ENCODE measurements at regions not wholly inside any gene's neighbourhood (a gene's known extent, or its start where the extent isn't known, plus 50 kb on each side); places are given as distances from the start of the nearest gene placed in this dataset.

DNA sequence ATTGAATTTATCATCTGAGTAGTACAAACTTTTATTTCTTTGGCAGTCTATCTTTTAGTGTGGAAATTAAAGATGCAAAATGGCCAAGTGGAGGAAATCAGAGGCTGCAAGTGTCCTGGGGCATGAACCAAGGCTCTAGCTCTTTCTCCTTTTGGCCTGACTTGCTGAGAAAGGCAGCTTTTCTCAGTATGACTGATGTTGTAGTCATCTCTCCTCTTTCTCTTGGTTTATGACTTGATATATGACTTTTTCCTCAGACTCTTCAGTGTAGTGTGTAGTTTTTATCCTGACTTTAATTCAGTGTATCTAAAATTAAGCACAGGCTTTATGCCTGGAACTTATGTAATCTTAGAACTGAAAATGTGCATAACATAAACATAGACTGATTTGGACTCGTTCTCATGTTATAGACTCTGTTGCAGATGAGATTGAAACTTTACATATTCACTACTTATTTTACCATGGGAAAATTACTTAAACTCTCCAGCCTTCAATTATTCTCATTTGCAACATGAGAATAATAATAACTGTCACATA is 65.7 kb downstream of the SLITRK5 start:
- TF ChIP-seq, protein P1, sequence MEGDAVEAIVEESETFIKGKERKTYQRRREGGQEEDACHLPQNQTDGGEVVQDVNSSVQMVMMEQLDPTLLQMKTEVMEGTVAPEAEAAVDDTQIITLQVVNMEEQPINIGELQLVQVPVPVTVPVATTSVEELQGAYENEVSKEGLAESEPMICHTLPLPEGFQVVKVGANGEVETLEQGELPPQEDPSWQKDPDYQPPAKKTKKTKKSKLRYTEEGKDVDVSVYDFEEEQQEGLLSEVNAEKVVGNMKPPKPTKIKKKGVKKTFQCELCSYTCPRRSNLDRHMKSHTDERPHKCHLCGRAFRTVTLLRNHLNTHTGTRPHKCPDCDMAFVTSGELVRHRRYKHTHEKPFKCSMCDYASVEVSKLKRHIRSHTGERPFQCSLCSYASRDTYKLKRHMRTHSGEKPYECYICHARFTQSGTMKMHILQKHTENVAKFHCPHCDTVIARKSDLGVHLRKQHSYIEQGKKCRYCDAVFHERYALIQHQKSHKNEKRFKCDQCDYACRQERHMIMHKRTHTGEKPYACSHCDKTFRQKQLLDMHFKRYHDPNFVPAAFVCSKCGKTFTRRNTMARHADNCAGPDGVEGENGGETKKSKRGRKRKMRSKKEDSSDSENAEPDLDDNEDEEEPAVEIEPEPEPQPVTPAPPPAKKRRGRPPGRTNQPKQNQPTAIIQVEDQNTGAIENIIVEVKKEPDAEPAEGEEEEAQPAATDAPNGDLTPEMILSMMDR (IDR thresholded peaks at IDR 0.05): no peak
- TF ChIP-seq EZH2 (IDR thresholded peaks at IDR 0.05) (no peak), EZH2phosphoT487 (IDR thresholded peaks at IDR 0.05) (no peak)
- no peak overlapping the region for H3K4me3 Mint-ChIP-seq
- H3K4me3 ChIP-seq: no peak overlapping the region
- no peaks in the 10 kb centered on the region for H3K9me3 Mint-ChIP-seq
- no peaks in the 10 kb centered on the region for H3K4me1 Mint-ChIP-seq
- H3K36me3 ChIP-seq: no peaks in the 10 kb centered on the region
- no peak overlapping the region for H3K9ac ChIP-seq
- peaks cover 16% of the 10 kb centered on the region for H3K27me3 ChIP-seq
- H3K9me3 ChIP-seq (ENCODE audit: low read depth): no peaks in the 10 kb centered on the region
- H3K27ac Mint-ChIP-seq: no peak overlapping the region
- H3K27me3 Mint-ChIP-seq (ENCODE audit: insufficient read depth, low read depth): no peaks in the 10 kb centered on the region
- no peaks in the 10 kb centered on the region for H3K79me2 ChIP-seq (ENCODE audit: low read depth)
- no peaks in the 10 kb centered on the region for H3F3A ChIP-seq (ENCODE audit: low read depth)
- no peak overlapping the region for H3K4me2 ChIP-seq
- no peak for DNase-seq (ENCODE audit: low spot score)
- no peak overlapping the region for H2AFZ ChIP-seq (replicated peaks)
- no peaks in the 10 kb centered on the region for H4K20me1 ChIP-seq (ENCODE audit: low read depth)
- no peak overlapping the region for H3K27ac ChIP-seq
- H3K36me3 Mint-ChIP-seq: no peaks in the 10 kb centered on the region
- no peaks in the 10 kb centered on the region for H3K4me1 ChIP-seq

DNA sequence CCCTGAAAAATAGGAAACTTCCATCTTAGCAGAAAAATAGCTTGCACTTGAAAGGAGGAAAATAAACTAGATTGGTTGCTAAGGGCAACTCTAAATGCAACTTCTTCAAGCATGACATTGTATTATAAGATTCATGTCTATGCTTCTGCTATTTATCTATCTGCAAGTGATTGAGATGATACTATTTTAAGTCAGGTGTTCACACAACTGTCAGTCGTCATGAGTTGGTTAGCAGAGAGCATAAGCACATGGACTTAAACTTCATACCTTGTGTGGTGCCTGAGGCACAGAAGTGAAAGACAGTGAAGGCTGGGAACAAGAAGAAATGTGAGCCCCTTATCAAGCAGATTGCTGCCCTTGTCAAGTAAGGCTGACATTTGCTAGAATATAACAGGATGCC is 82.9 kb downstream of the SLITRK5 start:
- Histone ChIP-seq H3K4me1 (no peaks in the 10 kb centered on the region), H3K4me2 (no peak overlapping the region), H2AFZ (replicated peaks) (no peak overlapping the region), H3K36me3 (no peaks in the 10 kb centered on the region), H3K27me3 (no peaks in the 10 kb centered on the region), H3K4me3 (no peak overlapping the region), H3K79me2 (ENCODE audit: low read depth) (no peaks in the 10 kb centered on the region), H3F3A (ENCODE audit: low read depth) (no peaks in the 10 kb centered on the region), H3K9ac (no peak overlapping the region), H3K9me3 (ENCODE audit: low read depth) (no peaks in the 10 kb centered on the region), H4K20me1 (ENCODE audit: low read depth) (no peaks in the 10 kb centered on the region), H3K27ac (no peak overlapping the region)
- H3K4me3 Mint-ChIP-seq: no peak overlapping the region
- H3K4me1 Mint-ChIP-seq: no peaks in the 10 kb centered on the region
- no peak for DNase-seq (ENCODE audit: low spot score)
- no peaks in the 10 kb centered on the region for H3K27me3 Mint-ChIP-seq (ENCODE audit: insufficient read depth, low read depth)
- no peaks in the 10 kb centered on the region for H3K36me3 Mint-ChIP-seq
- TF ChIP-seq EZH2phosphoT487 (IDR thresholded peaks at IDR 0.05) (no peak), EZH2 (IDR thresholded peaks at IDR 0.05) (no peak)
- TF ChIP-seq, protein P1 (IDR thresholded peaks at IDR 0.05): no peak
- H3K9me3 Mint-ChIP-seq: no peaks in the 10 kb centered on the region
- no peak overlapping the region for H3K27ac Mint-ChIP-seq

DNA sequence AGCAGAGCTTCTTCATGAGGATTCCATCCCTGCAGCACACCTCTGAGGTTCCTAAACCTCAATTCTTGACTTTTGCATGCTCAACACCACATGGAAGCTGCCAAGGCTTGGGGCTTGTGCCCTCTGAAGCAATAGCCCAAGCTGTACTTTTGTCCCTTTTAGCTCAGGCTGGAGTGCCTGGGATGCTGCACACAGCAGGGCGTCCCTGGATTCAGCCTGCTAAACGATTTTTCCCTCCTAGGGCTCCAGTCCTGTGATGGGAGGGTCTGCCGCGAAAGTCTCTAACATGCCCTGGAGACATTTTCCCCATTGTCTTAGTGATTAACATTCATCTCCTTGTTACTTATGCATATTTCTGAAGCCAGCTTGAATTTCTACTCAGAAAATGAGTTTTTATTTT is 98.3 kb downstream of the SLITRK5 start:
- no peak overlapping the region for H3K4me3 Mint-ChIP-seq
- H3K9ac ChIP-seq: no peak overlapping the region
- no peaks in the 10 kb centered on the region for H3K9me3 Mint-ChIP-seq
- no peaks in the 10 kb centered on the region for H3F3A ChIP-seq (ENCODE audit: low read depth)
- no peak for TF ChIP-seq EZH2 (IDR thresholded peaks at IDR 0.05)
- TF ChIP-seq EZH2phosphoT487 (IDR thresholded peaks at IDR 0.05): no peak
- TF ChIP-seq, protein P1 (IDR thresholded peaks at IDR 0.05): no peak
- H3K36me3 ChIP-seq: no peaks in the 10 kb centered on the region
- H2AFZ ChIP-seq (replicated peaks): no peak overlapping the region
- no peaks in the 10 kb centered on the region for H3K36me3 Mint-ChIP-seq
- H3K79me2 ChIP-seq (ENCODE audit: low read depth): no peaks in the 10 kb centered on the region
- H4K20me1 ChIP-seq (ENCODE audit: low read depth): no peaks in the 10 kb centered on the region
- H3K27me3 Mint-ChIP-seq (ENCODE audit: insufficient read depth, low read depth): no peaks in the 10 kb centered on the region
- H3K27ac Mint-ChIP-seq: no peak overlapping the region
- no peaks in the 10 kb centered on the region for H3K4me1 ChIP-seq
- no peaks in the 10 kb centered on the region for H3K4me1 Mint-ChIP-seq
- no peak overlapping the region for H3K4me2 ChIP-seq
- no peak overlapping the region for H3K4me3 ChIP-seq
- no peaks in the 10 kb centered on the region for H3K27me3 ChIP-seq
- no peak overlapping the region for H3K27ac ChIP-seq
- no peak for DNase-seq (ENCODE audit: low spot score)
- H3K9me3 ChIP-seq (ENCODE audit: low read depth): no peaks in the 10 kb centered on the region

Measured in neural progenitor cell (in vitro differentiated cells).